ENCODE measurements at regions not wholly inside any gene's neighbourhood (a gene's known extent, or its start where the extent isn't known, plus 50 kb on each side); places are given as distances from the start of the nearest gene placed in this dataset.

DNA sequence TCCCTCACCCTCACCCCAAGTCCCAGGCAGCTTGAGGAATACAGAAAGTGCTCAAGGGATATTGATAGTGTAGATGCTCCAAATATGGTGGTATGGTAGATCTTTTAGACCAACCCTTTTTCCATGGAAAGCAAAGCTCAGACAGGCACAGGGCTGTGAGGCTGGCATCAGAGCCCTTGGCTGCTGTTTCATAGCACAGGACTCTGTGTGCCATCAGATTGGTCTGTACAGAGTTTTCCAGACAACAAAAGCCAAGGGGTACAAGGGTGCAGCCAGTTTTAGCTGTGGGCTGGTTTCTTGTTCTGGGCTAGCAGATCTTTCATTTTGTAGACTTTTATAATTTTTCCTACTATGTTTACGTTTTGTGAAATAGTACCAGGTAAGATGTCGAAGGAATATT is 296.9 kb upstream of the TNP1 start:
- CTCF ChIA-PET: no interaction called here
- no peak for ATAC-seq (ENCODE audit: low read depth)
- Histone ChIP-seq H3K4me1 (ENCODE audit: control insufficient read depth in 2 of 2, insufficient read depth in 2 of 2, low read length in 2 of 2) (peaks cover 0 to 5% of the 10 kb centered on the region in 2 donors), H3K27me3 (replicated peaks in 1 of 4; ENCODE audit: control extremely low read depth in 1 of 4, control insufficient read depth in 3 of 4, insufficient read depth in 4 of 4, low read length in 3 of 4) (peaks cover 0 to 7% (median 3%) of the 10 kb centered on the region in 4 experiments), H4K20me1 (ENCODE audit: control insufficient read depth, insufficient read depth, low read length, poor library complexity, severe bottlenecking) (no peaks in the 10 kb centered on the region), H3K9me3 (ENCODE audit: control extremely low read depth in 1 of 3, control insufficient read depth in 2 of 3, insufficient read depth in 1 of 3, low read length in 2 of 3) (peaks cover 0 to 5% (median 0%) of the 10 kb centered on the region in 3 donors), H3K4me3 (ENCODE audit: control extremely low read depth in 1 of 5, extremely low read depth in 1 of 5, insufficient read depth in 1 of 5, low read depth in 2 of 5, low read length in 4 of 5) (no peak overlapping the region), H3K27ac (ENCODE audit: low read length in 2 of 2) (no peak overlapping the region), H3K36me3 (replicated peaks in 1 of 2; ENCODE audit: control extremely low read depth in 1 of 2, control insufficient read depth in 1 of 2, extremely low read depth in 1 of 2, insufficient read depth in 2 of 2, low read length in 1 of 2) (no peaks in the 10 kb centered on the region), H3K4me2 (replicated peaks; ENCODE audit: low read depth, low read length, poor library complexity, severe bottlenecking) (no peak overlapping the region), H3K79me2 (ENCODE audit: control insufficient read depth, insufficient read depth, low read length) (no peaks in the 10 kb centered on the region), H2AFZ (ENCODE audit: insufficient read depth, low read depth, low read length, poor library complexity, severe bottlenecking) (no peak overlapping the region), H3K9ac (ENCODE audit: low read length) (no peak overlapping the region)
- no peaks in the 10 kb centered on the region for H3K4me1 Mint-ChIP-seq
- POLR2A ChIA-PET: no interaction called here
- intact Hi-C loops (cut with micrococcal nuclease): no loop called here
- TF ChIP-seq CTCF (IDR thresholded peaks at IDR 0.05) (no peak), EZH2 (IDR thresholded peaks at IDR 0.05; ENCODE audit: borderline replicate concordance, insufficient read depth, low read depth, low read length, poor library complexity, severe bottlenecking) (no peak)
- no peak overlapping the region for H3K27ac Mint-ChIP-seq
- peaks cover 23% of the 10 kb centered on the region for H3K27me3 Mint-ChIP-seq
- no peak overlapping the region for H3K4me3 Mint-ChIP-seq
- no peak for DNase-seq
- WGBS (ENCODE audit: insufficient coverage): no CpG with 5 or more reads among the region's 2 CpGs
- H3K9me3 Mint-ChIP-seq (ENCODE audit: insufficient read depth): no peaks in the 10 kb centered on the region

DNA sequence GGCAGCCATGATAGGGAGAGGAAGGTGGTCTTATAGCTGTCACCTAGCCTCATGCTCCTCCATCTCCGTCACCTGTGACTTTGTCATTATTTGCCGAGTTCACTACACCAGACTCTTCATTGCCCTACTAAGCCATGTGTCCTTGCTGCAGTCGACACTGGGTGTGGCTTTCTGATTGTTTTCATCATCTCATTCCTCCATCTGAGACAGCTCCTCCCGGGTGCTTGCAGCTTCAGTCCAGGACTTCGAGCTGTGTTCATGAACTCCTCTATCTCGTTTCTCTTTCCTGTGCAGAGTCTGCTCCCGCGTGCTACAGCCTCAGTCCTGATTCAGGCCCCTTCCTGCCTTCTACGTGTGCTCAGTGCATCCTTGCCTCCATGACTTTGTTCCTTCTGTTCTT is 295.1 kb upstream of the TNP1 start:
- Histone ChIP-seq H3K9ac (ENCODE audit: low read length) (no peak overlapping the region), H3K4me3 (ENCODE audit: control extremely low read depth in 1 of 5, extremely low read depth in 1 of 5, insufficient read depth in 1 of 5, low read depth in 2 of 5, low read length in 4 of 5) (no peak overlapping the region), H2AFZ (ENCODE audit: insufficient read depth, low read depth, low read length, poor library complexity, severe bottlenecking) (no peak overlapping the region), H3K79me2 (ENCODE audit: control insufficient read depth, insufficient read depth, low read length) (no peaks in the 10 kb centered on the region), H3K4me1 (ENCODE audit: control insufficient read depth in 2 of 2, insufficient read depth in 2 of 2, low read length in 2 of 2) (no peaks in the 10 kb centered on the region), H3K36me3 (replicated peaks in 1 of 2; ENCODE audit: control extremely low read depth in 1 of 2, control insufficient read depth in 1 of 2, extremely low read depth in 1 of 2, insufficient read depth in 2 of 2, low read length in 1 of 2) (no peaks in the 10 kb centered on the region), H3K27me3 (replicated peaks in 1 of 4; ENCODE audit: control extremely low read depth in 1 of 4, control insufficient read depth in 3 of 4, insufficient read depth in 4 of 4, low read length in 3 of 4) (peaks cover 0 to 3% (median 0%) of the 10 kb centered on the region in 4 experiments), H3K27ac (ENCODE audit: low read length in 2 of 2) (no peak overlapping the region), H3K9me3 (ENCODE audit: control extremely low read depth in 1 of 3, control insufficient read depth in 2 of 3, insufficient read depth in 1 of 3, low read length in 2 of 3) (peaks cover 0 to 5% (median 0%) of the 10 kb centered on the region in 3 donors), H3K4me2 (replicated peaks; ENCODE audit: low read depth, low read length, poor library complexity, severe bottlenecking) (no peak overlapping the region), H4K20me1 (ENCODE audit: control insufficient read depth, insufficient read depth, low read length, poor library complexity, severe bottlenecking) (no peaks in the 10 kb centered on the region)
- Mint-ChIP-seq H3K4me1 (no peaks in the 10 kb centered on the region), H3K4me3 (no peak overlapping the region), H3K27ac (no peak overlapping the region), H3K9me3 (ENCODE audit: insufficient read depth) (no peaks in the 10 kb centered on the region), H3K27me3 (peaks cover 11% of the 10 kb centered on the region)
- DNase-seq: no peak
- no peak for TF ChIP-seq CTCF (IDR thresholded peaks at IDR 0.05)
- no peak for ATAC-seq (ENCODE audit: low read depth)
- intact Hi-C loops (cut with micrococcal nuclease): no loop called here
- CTCF ChIA-PET: no interaction called here
- 89% methylated on average over 9 of the region's 9 CpGs for WGBS (ENCODE audit: insufficient coverage)
- POLR2A ChIA-PET: no interaction called here
